ENCODE measurements at regions not wholly inside any gene's neighbourhood (a gene's known extent, or its start where the extent isn't known, plus 50 kb on each side); places are given as distances from the start of the nearest gene placed in this dataset.

DNA sequence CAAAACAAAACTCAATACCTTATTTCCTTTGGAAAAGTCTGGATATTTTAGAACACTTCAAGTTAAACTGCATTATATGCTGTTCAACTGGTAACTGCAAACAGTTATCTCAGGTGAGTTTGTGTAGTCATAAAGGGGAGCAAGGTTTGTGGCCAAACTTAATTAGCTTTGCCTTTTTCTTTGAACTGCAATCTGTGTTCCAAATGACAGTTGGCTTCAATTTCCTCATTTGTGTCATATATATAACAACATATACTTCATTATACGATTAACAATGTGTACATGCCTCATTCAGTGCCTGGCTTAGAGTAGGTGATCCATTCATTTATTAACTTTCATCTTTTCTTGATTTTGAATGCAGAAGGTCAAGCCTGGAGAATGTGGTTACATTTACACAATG, 55.8 kb downstream of the KCNE4 start:
- no peak for FAIRE-seq

DNA sequence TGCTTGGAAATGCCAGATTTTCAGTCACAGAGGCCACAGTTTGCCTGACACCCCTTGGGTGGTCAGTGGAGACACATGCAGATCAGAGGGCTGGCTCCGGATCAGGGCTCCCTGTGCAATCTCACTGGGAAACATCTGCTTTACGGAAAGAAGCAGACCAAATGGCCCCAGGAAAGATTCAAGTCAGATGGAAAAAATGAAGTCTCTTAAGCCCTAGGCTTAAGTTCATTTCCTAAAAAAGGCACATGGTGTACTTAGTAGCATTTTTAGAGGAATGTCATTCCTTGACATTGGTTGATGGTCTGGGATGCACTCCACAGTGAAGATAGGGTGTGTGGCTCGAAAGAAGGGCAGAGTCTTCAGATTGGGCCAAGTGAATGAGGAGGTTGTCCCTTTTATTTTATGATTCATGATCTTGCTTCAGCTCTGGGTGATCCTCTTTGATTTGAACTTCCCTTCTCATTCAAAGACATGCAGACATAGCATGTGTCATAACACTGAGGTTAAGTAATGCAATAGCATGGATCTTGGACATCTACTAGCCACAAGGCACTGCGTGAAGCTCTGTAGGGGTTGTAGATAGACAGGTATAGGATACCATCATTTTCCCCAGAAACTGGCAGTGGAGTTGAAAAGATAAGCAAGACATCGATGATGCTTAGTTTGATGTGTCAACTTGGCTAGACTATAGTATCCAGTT, 56.5 kb downstream of the KCNE4 start:
- no peak for FAIRE-seq

DNA sequence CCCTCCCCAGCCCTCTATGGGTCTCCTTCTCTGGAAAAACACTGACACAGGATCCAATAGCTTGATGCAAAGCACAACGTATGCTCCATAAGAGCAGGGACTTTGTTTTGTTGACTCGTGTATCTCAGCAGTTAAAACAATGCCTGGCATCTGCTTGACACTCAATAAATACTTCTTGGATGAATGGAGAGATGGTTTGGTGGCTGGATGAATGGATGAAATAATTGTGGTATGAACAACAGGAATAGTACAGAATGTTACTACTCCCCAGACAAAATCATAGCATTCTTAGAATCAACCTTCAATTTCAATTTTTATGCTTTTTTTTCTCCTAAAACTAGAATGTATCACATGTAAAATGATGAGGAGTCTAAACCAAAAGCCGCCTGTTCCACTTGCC, 57.4 kb downstream of the KCNE4 start:
- FAIRE-seq = no peak

DNA sequence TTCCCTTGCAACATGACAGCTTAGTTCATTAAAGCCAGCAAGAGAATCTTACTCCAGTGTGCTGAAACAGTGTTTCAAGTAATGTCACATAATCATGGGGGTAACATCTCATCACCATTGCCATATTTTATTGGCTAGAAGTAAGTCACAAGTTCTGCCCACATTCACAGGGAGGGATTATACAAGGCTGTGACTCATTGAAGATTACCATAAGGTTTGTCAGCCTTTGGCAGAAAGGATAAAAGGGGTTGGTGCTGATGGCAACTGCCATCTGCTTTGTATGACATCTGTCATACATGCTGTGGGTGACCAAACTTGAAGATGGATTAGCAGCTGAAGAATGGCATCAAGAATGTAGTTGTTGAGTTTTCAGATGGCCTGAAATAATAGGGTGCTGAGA, 61.2 kb downstream of the KCNE4 start:
- FAIRE-seq = no peak

DNA sequence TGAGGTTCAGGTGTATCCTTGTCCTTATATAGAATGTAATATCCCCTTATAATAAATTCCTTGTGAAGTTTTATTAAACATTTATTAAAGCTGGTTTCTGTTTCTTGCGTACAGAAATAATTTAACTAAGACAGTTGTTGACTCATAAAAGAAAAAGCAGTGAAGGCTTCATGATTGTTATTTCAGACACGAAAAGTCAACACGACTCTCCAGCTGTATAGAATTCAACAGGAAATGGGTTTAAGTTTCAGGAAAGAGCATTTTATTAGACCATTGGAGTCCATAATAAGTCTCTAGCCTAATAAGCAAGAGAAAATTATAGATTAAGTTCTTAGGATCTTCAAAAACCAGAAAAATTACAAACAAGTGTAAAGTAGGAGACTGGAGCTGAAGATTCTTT, 62.2 kb downstream of the KCNE4 start:
- no peak for FAIRE-seq

DNA sequence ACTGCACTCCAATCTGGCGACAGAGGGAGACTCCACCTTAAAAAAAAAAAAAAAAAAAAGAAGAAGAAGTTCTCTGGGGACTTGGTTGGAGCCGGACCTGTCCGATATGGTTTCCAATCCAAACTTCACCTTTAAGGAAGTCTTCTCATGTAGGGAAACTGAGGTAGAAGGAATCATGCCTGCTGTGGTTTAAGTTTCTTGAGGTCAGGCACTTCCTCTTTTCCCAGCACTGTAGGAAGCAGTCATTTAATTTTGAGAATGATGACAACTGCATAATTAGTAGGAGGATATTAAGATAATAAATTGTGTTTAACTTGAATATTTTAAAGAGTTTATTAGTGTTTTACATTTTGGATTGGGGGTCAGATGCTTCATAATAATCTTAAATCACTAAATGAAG, 62.9 kb downstream of the KCNE4 start:
- FAIRE-seq = no peak

DNA sequence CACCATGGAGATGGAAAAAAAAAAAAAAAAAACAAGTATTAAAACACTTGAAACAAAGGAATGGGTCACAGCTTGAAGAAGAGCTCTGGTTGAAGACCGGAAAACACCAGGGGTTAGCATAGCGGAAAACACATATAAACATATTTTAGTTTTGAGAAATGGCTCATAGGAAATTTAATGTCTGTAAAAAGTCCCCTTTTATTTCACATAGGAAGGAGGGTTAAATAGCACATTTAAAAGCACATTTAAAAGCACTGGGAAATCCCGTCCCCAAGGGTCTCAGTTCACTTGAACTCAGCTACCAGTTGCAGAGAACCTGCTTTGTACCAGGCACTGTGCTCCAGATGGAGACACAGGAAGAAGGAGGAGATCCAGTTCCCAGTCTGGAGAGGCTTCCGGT, 65.5 kb downstream of the KCNE4 start:
- no peak for FAIRE-seq

DNA sequence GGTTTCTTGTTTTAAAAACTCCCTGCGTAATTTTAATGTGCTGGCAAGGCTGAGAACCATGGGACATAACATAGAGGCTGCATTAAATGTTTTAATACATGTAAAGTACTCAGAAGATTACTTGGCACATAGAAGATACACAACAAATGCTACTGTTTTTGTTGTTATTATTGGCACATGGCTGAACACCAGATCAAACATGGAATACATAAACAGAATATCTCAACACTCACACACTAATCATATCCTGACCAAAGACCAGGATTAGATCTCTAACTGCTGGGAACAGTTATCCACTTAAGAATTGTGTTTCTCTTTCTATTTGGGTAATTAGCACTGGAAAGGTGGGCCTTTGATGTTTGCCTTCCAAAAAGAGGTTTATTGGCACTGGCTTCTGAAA, 69.3 kb downstream of the KCNE4 start:
- FAIRE-seq = no peak

DNA sequence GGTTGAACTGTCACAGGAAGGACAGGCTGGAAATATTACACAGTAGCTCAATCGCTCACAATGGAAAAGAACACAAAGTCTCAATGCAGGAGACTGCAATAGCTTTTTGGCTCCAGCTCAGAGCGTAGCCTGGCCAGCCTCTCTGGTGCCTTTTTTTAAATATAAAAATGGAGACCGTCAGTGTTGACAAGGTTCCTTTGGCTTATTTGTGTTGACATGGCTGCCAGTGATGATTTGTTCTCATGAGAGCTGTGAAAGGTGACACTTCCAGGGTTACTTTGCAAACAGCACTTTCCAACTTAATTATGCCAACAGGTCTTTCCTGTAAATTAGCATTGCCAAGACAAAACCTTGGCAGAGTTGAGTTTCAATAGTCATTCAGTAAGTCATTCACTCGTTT, 70.8 kb downstream of the KCNE4 start:
- FAIRE-seq = no peak

DNA sequence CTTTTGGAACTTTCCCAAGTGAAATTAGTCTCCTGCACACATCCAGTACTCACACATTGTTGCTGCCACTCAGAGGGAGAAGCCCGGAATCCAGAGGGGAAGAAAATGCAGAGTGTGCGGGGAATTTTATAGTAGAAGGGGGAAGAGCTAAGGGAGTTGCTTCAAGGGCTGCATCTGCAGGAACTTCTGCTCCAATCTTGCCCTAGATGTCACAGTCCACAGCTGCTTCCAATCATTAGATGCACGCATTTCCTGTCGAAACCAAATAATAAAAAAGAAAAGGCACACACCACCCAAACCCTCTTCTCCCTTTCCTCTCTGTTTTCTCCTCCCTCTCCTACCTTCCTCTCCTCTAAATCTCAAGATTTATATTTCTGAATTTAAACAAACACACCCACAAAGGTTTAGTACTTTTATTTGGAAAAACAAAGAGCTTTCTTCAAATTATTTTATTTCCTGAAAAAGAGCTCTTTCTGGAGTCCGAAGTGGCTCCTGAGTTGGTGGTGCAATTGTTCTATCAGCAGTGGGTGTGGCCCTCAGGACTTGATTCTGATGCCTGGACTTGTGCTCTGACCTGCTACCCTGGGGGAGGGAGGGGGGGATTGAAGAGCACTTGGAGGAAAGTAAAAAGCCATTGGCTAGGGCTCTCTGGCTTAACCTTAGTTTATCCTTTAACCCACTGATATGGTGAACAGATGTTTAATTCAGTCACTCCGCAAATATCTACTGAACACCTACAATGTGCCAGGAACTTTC, 72.0 kb downstream of the KCNE4 start:
- no peak for FAIRE-seq

DNA sequence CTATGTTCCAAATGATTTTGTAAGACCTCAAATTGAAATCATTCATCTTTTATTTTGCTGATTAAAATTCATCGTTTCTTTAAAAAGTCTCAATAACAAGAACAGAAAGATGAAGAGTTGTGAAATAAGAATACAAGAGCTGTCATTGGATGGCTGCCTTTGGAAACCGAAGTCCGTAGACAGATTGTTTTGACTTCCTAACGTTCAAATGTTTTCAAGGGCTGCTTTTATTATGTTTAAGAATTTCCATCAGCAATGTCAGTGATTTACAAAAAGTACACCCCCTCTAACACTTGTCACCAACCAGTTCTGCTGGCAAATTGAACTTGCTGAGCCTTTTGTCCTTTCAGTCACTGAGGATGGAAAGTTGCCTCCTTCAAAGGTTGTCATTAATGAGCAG, 89.6 kb downstream of the KCNE4 start:
- no peak for FAIRE-seq

DNA sequence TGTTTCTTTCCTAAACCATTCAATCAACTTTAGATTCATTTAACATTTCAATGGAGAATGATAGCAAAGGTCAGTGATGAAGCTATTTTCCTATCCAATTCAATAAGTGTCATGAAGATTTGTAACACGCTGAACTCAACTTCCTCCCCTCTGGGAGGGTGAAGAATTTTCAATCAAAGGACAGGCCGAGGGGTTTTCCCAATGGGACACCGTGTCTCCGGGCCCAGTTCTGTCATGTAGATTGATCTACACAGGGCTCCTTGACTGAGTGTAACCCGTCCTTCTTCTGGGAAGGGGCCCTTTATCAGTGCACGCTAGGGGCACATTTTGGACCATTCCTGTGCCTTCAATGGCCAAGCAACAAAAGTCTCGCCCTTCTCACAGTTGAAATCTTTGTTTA, 90.1 kb downstream of the KCNE4 start:
- no peak for FAIRE-seq

DNA sequence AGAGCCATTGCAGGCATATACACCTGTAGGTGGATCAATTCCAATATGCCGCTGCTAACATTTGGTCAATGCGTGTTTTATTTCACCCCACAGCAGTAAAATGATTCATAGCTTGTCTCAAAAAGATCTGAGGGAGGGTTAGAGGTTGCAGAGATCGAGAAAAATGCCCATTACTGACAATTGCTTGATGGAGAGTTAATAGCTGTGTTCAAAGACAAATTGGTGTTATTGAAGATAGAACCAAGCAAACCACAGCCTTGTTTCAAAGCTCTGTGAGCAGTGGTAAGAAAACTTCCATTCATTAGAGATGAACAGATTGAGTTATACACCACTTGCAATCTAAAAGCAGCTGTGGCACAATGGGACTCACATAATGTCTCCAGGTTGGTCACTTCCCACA, 95.4 kb downstream of the KCNE4 start:
- FAIRE-seq = no peak

DNA sequence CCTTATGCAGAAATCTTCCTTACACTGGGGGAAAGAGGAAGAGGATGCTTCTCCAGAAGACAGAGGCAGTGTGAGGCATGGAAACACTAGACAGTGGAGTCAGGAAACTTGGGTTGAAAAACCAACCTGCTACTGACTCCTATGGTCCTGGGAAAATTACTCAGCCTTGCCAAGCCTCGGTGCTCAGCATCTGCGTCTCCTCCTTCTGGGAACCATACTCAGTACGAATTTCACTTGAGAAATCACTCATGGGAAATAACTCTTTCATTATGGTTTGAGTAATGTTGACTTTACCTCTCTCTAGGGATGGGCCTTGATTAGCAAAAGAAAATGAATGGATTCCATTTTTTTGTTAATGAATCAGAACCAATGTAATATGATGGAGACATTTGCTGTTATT, 96.5 kb downstream of the KCNE4 start:
- no peak for FAIRE-seq

DNA sequence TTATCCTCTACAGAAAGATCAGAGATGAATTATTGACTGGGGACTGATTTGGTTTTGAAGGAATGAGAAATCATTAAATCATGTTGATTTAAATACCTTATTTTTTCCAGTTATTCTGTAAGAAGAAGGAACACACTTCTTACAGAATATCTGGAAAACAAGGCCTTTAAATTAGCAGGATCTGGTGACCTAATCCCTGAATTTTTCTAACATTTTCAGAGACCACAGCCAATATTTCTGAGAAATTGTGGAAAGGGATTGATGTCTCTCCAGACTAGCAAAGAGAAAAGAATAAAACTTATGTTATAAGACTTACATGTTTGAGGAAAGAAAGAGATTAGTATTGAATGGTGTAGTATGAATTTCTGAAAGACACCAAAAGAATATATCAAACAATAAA, 104.0 kb downstream of the KCNE4 start:
- FAIRE-seq = no peak

DNA sequence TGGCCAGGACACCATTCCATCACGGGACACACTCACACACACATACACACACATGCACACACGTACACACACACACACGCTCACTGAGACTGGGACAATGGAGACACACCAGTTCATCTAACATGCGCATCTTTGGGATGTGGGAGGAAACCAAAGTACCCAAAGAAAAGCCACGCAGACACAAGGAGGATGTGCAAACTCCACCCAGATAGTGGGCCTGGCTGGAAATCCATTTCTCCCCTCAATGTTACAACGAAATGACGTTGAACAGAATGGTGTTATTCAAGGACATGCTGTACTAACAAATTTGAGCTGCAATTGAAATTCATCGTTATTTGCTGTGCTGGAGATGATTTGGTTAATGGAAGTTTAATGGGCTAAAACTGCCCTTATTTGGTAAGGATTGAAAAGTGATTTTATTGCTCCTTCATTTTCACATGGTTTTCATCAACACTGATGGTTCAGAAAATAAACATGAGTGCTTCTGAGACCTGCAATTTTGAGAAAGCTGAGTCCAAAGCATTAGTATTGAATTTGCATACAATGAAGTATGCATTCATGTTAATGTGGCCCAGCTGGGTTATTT, 110.0 kb downstream of the KCNE4 start:
- FAIRE-seq = no peak

DNA sequence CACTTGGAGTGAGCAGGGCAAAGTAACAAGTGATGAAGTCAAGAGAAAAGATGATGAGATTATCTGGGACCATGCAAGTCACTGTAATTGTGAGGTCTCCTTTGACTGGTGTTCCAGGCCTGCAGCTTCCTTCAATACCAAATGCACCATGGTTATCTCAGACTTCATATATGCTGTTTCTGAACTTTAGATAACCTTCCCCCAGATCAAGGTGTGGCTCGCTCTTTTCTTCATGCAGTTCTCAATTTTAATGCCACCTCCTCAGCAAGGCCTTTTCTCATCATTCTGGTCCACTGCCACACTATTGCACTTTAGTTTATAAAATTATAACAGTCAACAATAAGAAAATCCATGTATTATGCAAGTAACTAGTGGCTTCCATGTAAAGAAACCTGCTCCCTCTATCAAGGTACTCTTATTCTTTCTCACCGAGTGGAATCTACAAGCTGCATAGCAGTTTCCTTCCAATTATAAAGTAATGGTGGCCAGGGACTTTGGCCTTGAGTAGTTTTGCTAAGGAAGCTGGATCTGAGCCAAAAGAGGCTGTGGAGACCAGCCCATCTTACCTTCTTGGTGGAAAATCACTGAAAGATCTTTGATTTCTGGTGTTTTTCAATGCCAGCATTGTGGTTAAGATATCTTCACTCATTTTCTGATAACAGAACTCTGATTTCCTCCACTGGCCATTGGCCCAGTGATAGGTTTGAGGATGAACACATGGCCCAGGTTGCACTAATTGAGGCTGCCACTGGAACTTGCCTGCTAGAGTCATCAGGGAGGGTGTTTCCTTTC, 113.6 kb downstream of the KCNE4 start:
- no peak for FAIRE-seq

DNA sequence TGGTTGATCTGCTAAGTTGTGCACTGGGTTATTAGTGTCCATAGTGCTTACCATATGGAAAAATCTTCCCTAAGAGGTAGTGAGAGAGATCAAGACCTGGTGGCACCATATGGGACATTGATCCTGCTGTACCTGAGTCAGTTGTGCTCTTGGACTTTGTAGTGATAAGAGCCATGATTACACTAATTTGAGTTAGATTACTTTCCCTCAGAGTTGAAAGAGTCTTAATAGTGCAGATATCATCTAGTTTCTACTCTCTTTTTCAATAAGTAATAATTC, 114.2 kb downstream of the KCNE4 start:
- FAIRE-seq = no peak

DNA sequence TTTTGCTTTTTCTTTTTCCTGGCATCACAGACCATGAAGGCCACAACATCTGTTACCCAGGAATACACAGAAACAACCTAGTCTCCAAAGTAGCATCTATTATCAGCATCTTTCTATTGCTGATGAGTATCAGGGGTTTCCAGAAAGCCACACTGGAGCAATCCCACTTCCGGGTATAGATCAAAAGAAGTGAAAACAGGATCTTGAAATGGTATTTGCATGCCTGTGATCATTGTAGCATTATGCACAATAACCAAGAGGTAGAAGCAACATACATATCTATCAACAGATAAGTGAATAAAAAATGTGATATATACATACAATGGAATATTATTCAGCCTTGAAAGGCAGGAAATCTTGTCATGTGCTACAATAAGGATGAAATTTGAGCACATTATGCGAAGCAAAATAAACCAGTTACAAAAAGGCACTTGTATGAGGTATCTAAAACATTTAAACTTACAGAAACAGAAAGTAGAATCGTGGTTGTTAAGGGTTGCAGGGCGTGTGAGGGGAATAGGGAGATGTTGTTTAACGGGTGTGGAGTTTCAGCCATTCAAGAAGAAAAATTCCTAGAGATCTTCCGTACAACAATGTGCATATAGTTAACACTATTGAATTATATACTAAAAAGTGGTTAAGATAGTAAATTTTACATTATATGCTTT, 115.1 kb downstream of the KCNE4 start:
- no peak for FAIRE-seq

DNA sequence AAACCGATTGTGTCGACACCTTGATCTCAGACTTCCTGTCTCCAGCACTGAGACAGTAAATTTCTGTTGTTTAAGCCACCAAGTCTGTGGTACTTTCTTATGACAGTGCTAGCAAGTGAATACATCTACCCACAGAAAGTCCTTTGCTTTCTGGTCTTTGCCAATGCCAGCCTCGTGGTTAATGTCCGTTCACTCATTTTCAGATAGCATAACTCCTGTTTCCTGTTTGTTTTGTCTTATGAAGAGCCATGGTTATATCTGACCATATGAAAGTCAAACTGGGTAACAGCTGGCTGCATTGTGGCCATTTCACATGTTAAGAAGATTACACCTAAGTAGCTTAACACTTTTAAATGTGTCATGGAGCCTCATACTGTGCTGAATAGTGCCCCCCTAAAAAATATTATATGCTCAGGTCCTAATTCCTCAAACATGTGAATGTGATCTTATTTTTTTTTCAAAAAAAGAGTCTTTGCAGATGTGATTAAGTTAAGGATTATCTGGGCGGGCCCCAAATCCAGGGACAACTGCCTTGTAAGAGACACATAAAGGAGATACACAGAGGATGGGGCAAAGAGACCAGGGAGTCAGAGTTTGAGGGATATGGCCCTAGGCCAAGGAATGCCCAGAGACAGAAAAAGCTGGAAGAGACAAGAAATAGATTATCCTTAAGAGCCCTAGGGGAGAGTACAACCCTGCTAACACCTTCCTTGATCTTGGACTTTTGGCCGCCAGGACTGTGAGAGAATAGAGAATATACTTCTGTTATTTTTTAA, 118.0 kb downstream of the KCNE4 start:
- no peak for FAIRE-seq

DNA sequence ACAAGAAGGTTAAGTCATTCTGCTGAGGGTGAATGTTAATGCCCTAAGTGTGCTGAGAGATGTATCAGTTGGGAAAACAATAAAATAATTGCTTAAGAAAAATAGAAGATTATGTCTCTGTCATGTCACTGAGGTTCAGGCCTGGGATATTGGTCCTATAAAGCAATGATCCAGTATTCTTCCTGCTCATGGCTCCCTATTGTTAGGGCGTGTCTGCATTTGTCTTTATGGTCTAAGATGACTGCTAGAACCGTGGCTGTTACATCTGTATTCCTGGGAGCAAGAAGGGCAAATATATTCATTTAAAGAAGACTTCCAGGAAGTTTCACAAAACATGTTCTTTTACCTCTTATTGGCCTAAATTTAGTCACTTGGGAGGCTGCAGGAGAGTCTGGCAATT, 125.0 kb downstream of the KCNE4 start:
- FAIRE-seq = no peak

DNA sequence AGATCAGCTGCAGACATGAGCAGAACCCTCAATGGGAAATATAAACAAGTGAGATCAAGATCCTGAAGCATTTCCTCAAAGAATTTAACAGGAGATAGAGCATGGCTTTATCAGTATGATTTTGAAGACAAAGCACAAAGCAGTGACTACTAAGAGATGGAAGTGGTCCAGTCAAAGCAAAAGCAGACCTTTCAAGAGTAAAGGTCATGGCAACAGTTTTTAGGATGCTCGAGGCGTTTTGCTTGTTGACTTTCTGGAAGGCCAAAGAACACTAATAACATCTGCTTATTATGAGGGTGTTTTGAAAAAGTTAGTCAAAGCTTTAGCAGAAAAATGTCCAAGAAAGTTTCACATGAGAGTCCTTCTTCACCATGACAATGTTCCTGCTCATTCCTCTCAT, 128.5 kb downstream of the KCNE4 start:
- FAIRE-seq = no peak

DNA sequence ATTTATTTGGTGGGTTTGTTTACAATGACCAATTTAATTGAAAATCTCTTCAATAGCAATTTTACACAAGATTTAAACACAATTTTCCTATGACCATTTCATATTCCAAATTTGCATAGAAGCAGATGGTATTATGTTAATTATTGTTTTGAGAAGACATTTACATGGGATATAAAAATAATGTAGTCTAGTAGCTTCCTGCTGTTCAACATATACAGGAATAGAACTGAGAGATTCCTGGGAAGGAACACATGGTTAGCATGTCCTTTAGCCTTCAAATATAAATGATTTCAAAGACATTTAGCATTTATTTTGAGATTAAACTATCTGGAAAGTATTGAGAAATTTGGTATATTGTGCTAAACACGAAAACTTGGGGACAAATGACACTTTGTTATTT, 129.6 kb downstream of the KCNE4 start:
- no peak for FAIRE-seq
